ENCODE measurements at regions not wholly inside any gene's neighbourhood (a gene's known extent, or its start where the extent isn't known, plus 50 kb on each side); places are given as distances from the start of the nearest gene placed in this dataset.
"Not testable (repeated sequence)": the region's sequence is repeated elsewhere in the genome, so short reads cannot be mapped to it uniquely, and the experiment has no call there.

- H3K4me1 ChIP-seq; H3K36me3 ChIP-seq; intact Hi-C loops (cut with DNase I); H3K4me3 ChIP-seq; H3K27me3 ChIP-seq; DNase-seq (ENCODE audit: low spot score in 2 of 2); H3K27ac ChIP-seq; H3K9me3 ChIP-seq: not testable (repeated sequence)
Observed at GRCh38 chr20:29309481-29309880, 1948.0 kb upstream of the DEFB115 start.

- DNase-seq (ENCODE audit: low spot score in 2 of 2): not testable (repeated sequence)
Observed at GRCh38 chr20:29311046-29311445, 1946.4 kb upstream of the DEFB115 start.

GRCh38 chr20:29312679-29313078 lies 1944.8 kb upstream of the DEFB115 start:
- DNase-seq (ENCODE audit: low spot score in 2 of 2); intact Hi-C loops (cut with DNase I); H3K4me1 ChIP-seq; H3K27ac ChIP-seq; H3K9me3 ChIP-seq; H3K36me3 ChIP-seq; H3K4me3 ChIP-seq; H3K27me3 ChIP-seq: not testable (repeated sequence)

More at GRCh38 chr20:29311046-29311445, 1946.4 kb upstream of the DEFB115 start:
- intact Hi-C loops (cut with DNase I); H3K27ac ChIP-seq; H3K4me1 ChIP-seq; H3K27me3 ChIP-seq; H3K9me3 ChIP-seq; H3K36me3 ChIP-seq; H3K4me3 ChIP-seq: not testable (repeated sequence)

- intact Hi-C loops (cut with DNase I): no loop called here
- Histone ChIP-seq H3K36me3 (no peaks in the 10 kb centered on the region), H3K4me3 (no peak overlapping the region), H3K9me3 (peaks cover 0 to 4% of the 10 kb centered on the region in 2 donors), H3K27me3 (no peaks in the 10 kb centered on the region), H3K4me1 (no peaks in the 10 kb centered on the region), H3K27ac (no peak overlapping the region)
- no peak for DNase-seq (ENCODE audit: low spot score in 2 of 2)
- no peak for TF ChIP-seq CTCF (IDR thresholded peaks at IDR 0.05)
Observed at GRCh38 chr20:29313481-29313880, 1944.0 kb upstream of the DEFB115 start.

- Histone ChIP-seq H3K27ac (no peak overlapping the region), H3K4me1 (no peaks in the 10 kb centered on the region), H3K4me3 (no peak overlapping the region), H3K36me3 (no peaks in the 10 kb centered on the region), H3K9me3 (peaks cover 0 to 7% of the 10 kb centered on the region in 2 donors), H3K27me3 (no peaks in the 10 kb centered on the region)
- no peak for DNase-seq (ENCODE audit: low spot score in 2 of 2)
- TF ChIP-seq CTCF (IDR thresholded peaks at IDR 0.05): no peak
- intact Hi-C loops (cut with DNase I): no loop called here
Observed at GRCh38 chr20:29314294-29314693, 1943.2 kb upstream of the DEFB115 start.

GRCh38 chr20:29318871-29319461 lies 1938.5 kb upstream of the DEFB115 start:
- intact Hi-C loops (cut with DNase I): no loop called here

GRCh38 chr20:29319725-29320124 lies 1937.7 kb upstream of the DEFB115 start:
- Histone ChIP-seq H3K27me3 (no peaks in the 10 kb centered on the region), H3K27ac (no peak overlapping the region), H3K4me1 (no peaks in the 10 kb centered on the region), H3K4me3 (no peak overlapping the region), H3K9me3 (peaks cover 0 to 7% of the 10 kb centered on the region in 2 donors), H3K36me3 (no peaks in the 10 kb centered on the region)
- intact Hi-C loops (cut with DNase I): no loop called here
- DNase-seq (ENCODE audit: low spot score in 2 of 2): no peak
- TF ChIP-seq CTCF (IDR thresholded peaks at IDR 0.05): no peak

More at GRCh38 chr20:29318871-29319461, 1938.5 kb upstream of the DEFB115 start:
- Histone ChIP-seq H3K36me3 (no peaks in the 10 kb centered on the region), H3K9me3 (peaks cover 0 to 7% of the 10 kb centered on the region in 2 donors), H3K4me3 (no peak overlapping the region), H3K27ac (no peak overlapping the region), H3K27me3 (no peaks in the 10 kb centered on the region), H3K4me1 (no peaks in the 10 kb centered on the region)
- no peak for TF ChIP-seq CTCF (IDR thresholded peaks at IDR 0.05)
- no peak for DNase-seq (ENCODE audit: low spot score in 2 of 2)

GRCh38 chr20:29320216-29320949 lies 1937.1 kb upstream of the DEFB115 start:
- H3K27me3 ChIP-seq; H3K4me1 ChIP-seq; H3K9me3 ChIP-seq; intact Hi-C loops (cut with DNase I); H3K36me3 ChIP-seq; DNase-seq (ENCODE audit: low spot score in 2 of 2); H3K27ac ChIP-seq; H3K4me3 ChIP-seq: not testable (repeated sequence)

GRCh38 chr20:29323631-29324515 lies 1933.6 kb upstream of the DEFB115 start:
- H3K27ac ChIP-seq; H3K27me3 ChIP-seq; H3K9me3 ChIP-seq; H3K4me1 ChIP-seq; H3K36me3 ChIP-seq; intact Hi-C loops (cut with DNase I); DNase-seq (ENCODE audit: low spot score in 2 of 2); H3K4me3 ChIP-seq: not testable (repeated sequence)

Measured in ascending aorta (tissue), 2 donors.